ENCODE measurements at regions not wholly inside any gene's neighbourhood (a gene's known extent, or its start where the extent isn't known, plus 50 kb on each side); places are given as distances from the start of the nearest gene placed in this dataset.

GRCh38 chr5:97986069-97986468 is 787.4 kb upstream of the RGMB start:
- Histone ChIP-seq H3K4me3 (no peak overlapping the region), H3K27me3 (no peaks in the 10 kb centered on the region), H4K20me1 (ENCODE audit: insufficient read depth, poor library complexity, severe bottlenecking) (no peaks in the 10 kb centered on the region), H3K79me2 (no peaks in the 10 kb centered on the region), H3K9me3 (ENCODE audit: low read depth) (no peaks in the 10 kb centered on the region), H2AFZ (no peak overlapping the region), H3K4me2 (no peak overlapping the region), H3K27ac (no peak overlapping the region), H3K4me1 (ENCODE audit: insufficient read depth) (no peaks in the 10 kb centered on the region), H3K36me3 (replicated peaks; ENCODE audit: insufficient read depth, low read depth) (no peaks in the 10 kb centered on the region), H3K9me2 (replicated peaks; ENCODE audit: insufficient read depth) (no peaks in the 10 kb centered on the region)
- 58% methylated on average over 4 of the region's 4 CpGs for WGBS (ENCODE audit: low lambda C conversion rate, missing lambda C conversion rate)
- TF ChIP-seq CTCF (IDR thresholded peaks at IDR 0.05; ENCODE audit: poor library complexity): no peak
- TF ChIP-seq EZH2phosphoT487 (IDR thresholded peaks at IDR 0.05; ENCODE audit: low read depth, severe bottlenecking, unreplicated experiment): no peak
- no peak for TF ChIP-seq EZH2 (IDR thresholded peaks at IDR 0.05; ENCODE audit: borderline replicate concordance)
- DNase-seq (ENCODE audit: low spot score): no peak

DNA sequence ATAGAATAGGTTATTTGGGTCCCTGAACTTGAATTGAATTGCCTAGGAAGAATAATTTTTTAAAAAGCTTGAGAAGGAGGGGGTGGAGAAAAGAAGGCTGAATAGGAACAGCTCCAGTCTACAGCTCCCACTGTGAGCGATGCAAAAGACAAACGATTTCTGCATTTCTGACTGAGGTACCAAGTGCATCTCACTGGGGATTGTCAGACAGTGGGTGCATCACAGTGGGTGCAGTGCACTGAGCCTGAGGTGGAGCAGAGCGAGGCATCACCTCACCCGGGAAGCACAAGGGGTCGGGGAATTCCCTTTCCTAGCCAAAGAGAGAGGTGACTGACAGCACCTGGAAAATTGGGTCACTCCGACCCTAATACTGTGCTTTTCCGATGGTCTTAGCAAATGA is 782.2 kb upstream of the RGMB start:
- H4K20me1 ChIP-seq (ENCODE audit: insufficient read depth, poor library complexity, severe bottlenecking): no peaks in the 10 kb centered on the region

DNA sequence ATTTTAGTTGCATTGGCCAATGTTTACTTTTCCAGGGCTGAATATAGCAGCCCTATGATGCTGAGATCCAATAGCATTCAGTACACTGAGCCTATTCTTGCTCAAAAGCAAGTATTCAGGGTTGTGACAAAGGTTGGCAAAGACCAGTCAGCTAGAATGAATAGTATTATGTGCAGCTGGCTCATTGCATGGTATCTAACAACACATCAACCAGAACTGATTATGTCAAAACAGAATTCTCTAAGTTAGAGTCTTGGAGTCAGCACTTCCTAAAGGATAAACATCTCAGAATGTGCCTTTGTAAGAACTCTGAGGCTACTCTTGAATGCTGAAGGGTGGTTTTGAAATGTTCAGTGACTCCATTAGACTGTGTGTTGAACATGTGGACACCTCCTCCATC is 774.5 kb upstream of the RGMB start:
- no peaks in the 10 kb centered on the region for H3K9me2 ChIP-seq (replicated peaks; ENCODE audit: insufficient read depth)
- no peaks in the 10 kb centered on the region for H3K27me3 ChIP-seq
- H3K4me2 ChIP-seq: no peak overlapping the region
- H3K27ac ChIP-seq: no peak overlapping the region
- no peaks in the 10 kb centered on the region for H3K36me3 ChIP-seq (replicated peaks; ENCODE audit: insufficient read depth, low read depth)
- no peak for DNase-seq (ENCODE audit: low spot score)
- no peak overlapping the region for H2AFZ ChIP-seq
- H3K9me3 ChIP-seq (ENCODE audit: low read depth): no peaks in the 10 kb centered on the region
- H3K4me1 ChIP-seq (ENCODE audit: insufficient read depth): no peaks in the 10 kb centered on the region
- TF ChIP-seq CTCF (IDR thresholded peaks at IDR 0.05; ENCODE audit: poor library complexity) (no peak), EZH2phosphoT487 (IDR thresholded peaks at IDR 0.05; ENCODE audit: low read depth, severe bottlenecking, unreplicated experiment) (no peak), EZH2 (IDR thresholded peaks at IDR 0.05; ENCODE audit: borderline replicate concordance) (no peak)
- H3K4me3 ChIP-seq: no peak overlapping the region
- no peaks in the 10 kb centered on the region for H3K79me2 ChIP-seq
- no peaks in the 10 kb centered on the region for H4K20me1 ChIP-seq (ENCODE audit: insufficient read depth, poor library complexity, severe bottlenecking)

More for the DNA sequence above, 782.2 kb upstream of the RGMB start:
- Histone ChIP-seq H3K4me2 (no peak overlapping the region), H3K9me2 (replicated peaks; ENCODE audit: insufficient read depth) (no peaks in the 10 kb centered on the region), H3K9me3 (ENCODE audit: low read depth) (no peaks in the 10 kb centered on the region), H3K4me3 (no peak overlapping the region), H3K4me1 (ENCODE audit: insufficient read depth) (no peaks in the 10 kb centered on the region), H2AFZ (no peak overlapping the region), H3K27ac (no peak overlapping the region), H3K27me3 (no peaks in the 10 kb centered on the region), H3K79me2 (no peaks in the 10 kb centered on the region), H3K36me3 (replicated peaks; ENCODE audit: insufficient read depth, low read depth) (no peaks in the 10 kb centered on the region)
- DNase-seq (ENCODE audit: low spot score): no peak
- TF ChIP-seq CTCF (IDR thresholded peaks at IDR 0.05; ENCODE audit: poor library complexity) (no peak), EZH2 (IDR thresholded peaks at IDR 0.05; ENCODE audit: borderline replicate concordance) (no peak), EZH2phosphoT487 (IDR thresholded peaks at IDR 0.05; ENCODE audit: low read depth, severe bottlenecking, unreplicated experiment) (no peak)
- 87% methylated on average over 7 of the region's 7 CpGs for WGBS (ENCODE audit: low lambda C conversion rate, missing lambda C conversion rate)

GRCh38 chr5:98004463-98004862 is 769.0 kb upstream of the RGMB start:
- WGBS (ENCODE audit: low lambda C conversion rate, missing lambda C conversion rate): 91% methylated on average over 3 of the region's 3 CpGs
- H2AFZ ChIP-seq: no peak overlapping the region
- H4K20me1 ChIP-seq (ENCODE audit: insufficient read depth, poor library complexity, severe bottlenecking): no peaks in the 10 kb centered on the region
- H3K27me3 ChIP-seq: no peaks in the 10 kb centered on the region
- H3K4me2 ChIP-seq: no peak overlapping the region
- H3K4me1 ChIP-seq (ENCODE audit: insufficient read depth): no peaks in the 10 kb centered on the region
- no peaks in the 10 kb centered on the region for H3K9me3 ChIP-seq (ENCODE audit: low read depth)
- TF ChIP-seq EZH2 (IDR thresholded peaks at IDR 0.05; ENCODE audit: borderline replicate concordance): no peak
- no peak for TF ChIP-seq EZH2phosphoT487 (IDR thresholded peaks at IDR 0.05; ENCODE audit: low read depth, severe bottlenecking, unreplicated experiment)
- no peak for TF ChIP-seq CTCF (IDR thresholded peaks at IDR 0.05; ENCODE audit: poor library complexity)
- no peaks in the 10 kb centered on the region for H3K9me2 ChIP-seq (replicated peaks; ENCODE audit: insufficient read depth)
- H3K27ac ChIP-seq: no peak overlapping the region
- H3K79me2 ChIP-seq: no peaks in the 10 kb centered on the region
- no peak for DNase-seq (ENCODE audit: low spot score)
- no peaks in the 10 kb centered on the region for H3K36me3 ChIP-seq (replicated peaks; ENCODE audit: insufficient read depth, low read depth)
- H3K4me3 ChIP-seq: no peak overlapping the region
